Common myeloid progenitor, CD34-positive (primary cell): ENCODE measurements at regions not wholly inside any gene's neighbourhood (a gene's known extent, or its start where the extent isn't known, plus 50 kb on each side); places are given as distances from the start of the nearest gene placed in this dataset.

Source experiments
- CTCF ChIA-PET: fragments of 350-600 bp; sonication (Branson Sonifier 250); formaldehyde crosslinking; loops from one replicate; lab custom pipeline; 2021; ENCODE audit warnings: antibody characterized with exemption; lab: Charles Lee
- POLR2A ChIA-PET: fragments of 350-600 bp; sonication (Branson Sonifier 250); formaldehyde crosslinking; loops from one replicate; lab custom pipeline; 2021; ENCODE audit warnings: antibody characterized with exemption; lab: Charles Lee
- DNase-seq, 3 donors: peaks; one replicate each; pipeline versions ENCODE4 v3.0.0 to v3.0.0-alpha.2; 2013
- H3K27ac ChIP-seq, 2 experiments: 1 replicate in 1 of 2; 2 replicates in 1 of 2; pipeline ENCODE4 v1.7.0; 2013; ENCODE audit warnings: inconsistent platforms in 2 of 2, low read length in 2 of 2, mild to moderate bottlenecking in 2 of 2, low read depth in 1 of 2, moderate library complexity in 1 of 2; ENCODE audit not compliant: severe bottlenecking in 2 of 2, insufficient read depth in 1 of 2, poor library complexity in 1 of 2
- H3K27me3 ChIP-seq, 5 experiments: replicated peaks in 2 of 5; 1 replicate in 3 of 5; 2 replicates in 2 of 5; pipeline versions ENCODE4 v1.6.1 to v1.7.0; 2013; ENCODE audit warnings: low read length in 4 of 5, mild to moderate bottlenecking in 2 of 5, moderate library complexity in 2 of 5, inconsistent platforms in 1 of 5; ENCODE audit not compliant: insufficient read depth in 5 of 5, control insufficient read depth in 4 of 5
- H3K36me3 ChIP-seq, 4 experiments: 1 replicate in 2 of 4; 2 replicates in 2 of 4; pipeline versions ENCODE4 v1.6.1 to v1.7.0; 2013; ENCODE audit warnings: low read length in 3 of 4, control low read depth in 1 of 4, mild to moderate bottlenecking in 1 of 4; ENCODE audit not compliant: control insufficient read depth in 4 of 4, insufficient read depth in 4 of 4
- H3K4me1 ChIP-seq, 4 experiments: 1 replicate in 3 of 4; 2 replicates in 1 of 4; pipeline versions ENCODE4 v1.6.1 to v1.7.1; 2013; ENCODE audit warnings: low read length in 3 of 4, mild to moderate bottlenecking in 3 of 4, control low read depth in 1 of 4, inconsistent platforms in 1 of 4, moderate library complexity in 1 of 4; ENCODE audit not compliant: control insufficient read depth in 4 of 4, insufficient read depth in 4 of 4; ENCODE audit errors: control extremely low read depth in 1 of 4
- H3K4me3 ChIP-seq, 7 experiments: 1 replicate in 4 of 7; 2 replicates in 3 of 7; pipeline versions ENCODE4 v1.5.1 to v1.7.0; 2013; ENCODE audit warnings: mild to moderate bottlenecking in 7 of 7, low read length in 6 of 7, moderate library complexity in 6 of 7, inconsistent platforms in 2 of 7, low read depth in 2 of 7, control low read depth in 1 of 7; ENCODE audit not compliant: insufficient read depth in 4 of 7, control insufficient read depth in 1 of 7; ENCODE audit errors: extremely low read depth in 1 of 7
- H3K9me3 ChIP-seq, 5 experiments: 1 replicate in 4 of 5; 2 replicates in 1 of 5; pipeline versions ENCODE4 v1.6.1 to v1.7.1; 2013; ENCODE audit warnings: low read length in 4 of 5, mild to moderate bottlenecking in 2 of 5, inconsistent platforms in 1 of 5, low read depth in 1 of 5, moderate library complexity in 1 of 5; ENCODE audit not compliant: control insufficient read depth in 4 of 5, insufficient read depth in 2 of 5; ENCODE audit errors: control extremely low read depth in 1 of 5
- whole genome bisulfite sequencing: methylation state at CpG from one replicate; pipeline ENCODE4 v1.1.5; 2013; ENCODE audit not compliant: insufficient coverage; 5-methylcytosine and 5-hydroxymethylcytosine counted together

- no peak for DNase-seq
- ChIA-PET POLR2A (no interaction called here), CTCF (no interaction called here)
- H3K9me3 ChIP-seq = no peaks in the 10 kb centered on the region
- peaks cover 0 to 4% (median 0%) of the 10 kb centered on the region in 5 experiments for H3K27me3 ChIP-seq
- H3K4me3 ChIP-seq = no peak overlapping the region
- H3K27ac ChIP-seq = no peak overlapping the region
- no CpG with 5 or more reads among the region's 3 CpGs for WGBS
- H3K4me1 ChIP-seq = no peaks in the 10 kb centered on the region
- H3K36me3 ChIP-seq = no peaks in the 10 kb centered on the region
These were observed 85.3 kb upstream of the RGS4 start for GRCh38 chr1:162983671-162984425.

- ChIA-PET CTCF (no interaction called here), POLR2A (no interaction called here)
- no peaks in the 10 kb centered on the region for H3K9me3 ChIP-seq
- H3K27ac ChIP-seq = no peak overlapping the region
- H3K27me3 ChIP-seq = peaks cover 0 to 3% (median 0%) of the 10 kb centered on the region in 5 experiments
- H3K36me3 ChIP-seq = no peaks in the 10 kb centered on the region
- no peak overlapping the region for H3K4me3 ChIP-seq
- H3K4me1 ChIP-seq = no peaks in the 10 kb centered on the region
- DNase-seq = no peak
These were observed 86.8 kb upstream of the RGS4 start for GRCh38 chr1:162982364-162982763.

- no peaks in the 10 kb centered on the region for H3K9me3 ChIP-seq
- no peaks in the 10 kb centered on the region for H3K27me3 ChIP-seq
- H3K36me3 ChIP-seq = no peaks in the 10 kb centered on the region
- no peak for DNase-seq
- H3K4me1 ChIP-seq = no peaks in the 10 kb centered on the region
- 78% methylated on average over 8 of the region's 8 CpGs for WGBS
- no peak overlapping the region for H3K27ac ChIP-seq
- H3K4me3 ChIP-seq = no peak overlapping the region
- POLR2A ChIA-PET = no interaction called here
- CTCF ChIA-PET = no interaction called here
These were observed 91.1 kb upstream of the RGS4 start for GRCh38 chr1:162977944-162978568.

DNA sequence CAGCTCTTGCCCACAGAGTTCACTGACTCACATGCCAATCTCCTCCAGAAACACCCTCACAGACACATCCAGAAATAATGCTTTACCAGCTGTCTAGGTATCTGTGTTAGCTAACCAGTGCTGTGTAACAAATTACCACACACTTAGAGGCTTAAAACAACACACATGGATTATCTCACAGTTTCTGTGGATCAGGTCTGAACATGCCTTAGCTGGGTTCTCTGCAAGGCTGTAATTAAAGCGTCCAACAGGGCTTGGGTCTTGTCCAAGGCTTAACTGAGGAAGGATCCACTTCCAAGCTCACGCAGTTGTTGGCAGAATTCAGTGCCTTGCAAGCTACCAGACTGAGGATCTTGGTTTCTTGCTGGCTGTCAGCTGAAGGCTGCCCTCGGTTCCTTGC is 92.5 kb upstream of the RGS4 start:
- 92% methylated on average over 3 of the region's 3 CpGs for WGBS

GRCh38 chr1:162974810-162975209 is 94.4 kb upstream of the RGS4 start:
- CTCF ChIA-PET = no interaction called here
- Histone ChIP-seq H3K27ac (no peak overlapping the region), H3K27me3 (no peaks in the 10 kb centered on the region), H3K4me3 (no peak overlapping the region), H3K36me3 (no peaks in the 10 kb centered on the region), H3K9me3 (no peaks in the 10 kb centered on the region), H3K4me1 (no peaks in the 10 kb centered on the region)
- DNase-seq = no peak
- POLR2A ChIA-PET = no interaction called here

More for the DNA sequence above, 92.5 kb upstream of the RGS4 start:
- ChIA-PET CTCF (no interaction called here), POLR2A (no interaction called here)
- Histone ChIP-seq H3K9me3 (no peaks in the 10 kb centered on the region), H3K4me1 (no peaks in the 10 kb centered on the region), H3K36me3 (no peaks in the 10 kb centered on the region), H3K27me3 (no peaks in the 10 kb centered on the region), H3K27ac (no peak overlapping the region), H3K4me3 (no peak overlapping the region)
- no peak for DNase-seq

GRCh38 chr1:162973381-162973795 is 95.8 kb upstream of the RGS4 start:
- Histone ChIP-seq H3K4me3 (no peak overlapping the region), H3K27ac (no peak overlapping the region)
- CTCF ChIA-PET = no interaction called here

GRCh38 chr1:162972773-162973172 is 96.4 kb upstream of the RGS4 start:
- POLR2A ChIA-PET = no interaction called here
- Histone ChIP-seq H3K4me3 (no peak overlapping the region), H3K9me3 (no peaks in the 10 kb centered on the region), H3K36me3 (no peaks in the 10 kb centered on the region), H3K27me3 (no peaks in the 10 kb centered on the region), H3K27ac (no peak overlapping the region), H3K4me1 (no peaks in the 10 kb centered on the region)
- WGBS = no CpG with 5 or more reads among the region's 4 CpGs
- CTCF ChIA-PET = no interaction called here
- no peak for DNase-seq

More at GRCh38 chr1:162973381-162973795, 95.8 kb upstream of the RGS4 start:
- no peaks in the 10 kb centered on the region for H3K9me3 ChIP-seq
- no peaks in the 10 kb centered on the region for H3K36me3 ChIP-seq
- DNase-seq = no peak
- POLR2A ChIA-PET = no interaction called here
- H3K27me3 ChIP-seq = no peaks in the 10 kb centered on the region
- H3K4me1 ChIP-seq = no peaks in the 10 kb centered on the region
